ENCODE measurements at regions not wholly inside any gene's neighbourhood (a gene's known extent, or its start where the extent isn't known, plus 50 kb on each side); places are given as distances from the start of the nearest gene placed in this dataset.

GRCh38 chr5:15385553-15385952 lies 114.4 kb upstream of the FBXL7 start:
- Histone ChIP-seq H4K91ac (ENCODE audit: low read depth, low read length, poor library complexity) (no peak overlapping the region), H3K4me2 (ENCODE audit: insufficient read depth, low read length, poor library complexity, severe bottlenecking) (no peak overlapping the region), H3K79me1 (ENCODE audit: low read depth, low read length) (no peaks in the 10 kb centered on the region), H3K4me3 (ENCODE audit: low read length in 2 of 2) (no peak overlapping the region), H3K4me1 (ENCODE audit: control insufficient read depth in 2 of 2, insufficient read depth in 1 of 2, low read depth in 1 of 2, low read length in 2 of 2) (no peaks in the 10 kb centered on the region), H3K14ac (ENCODE audit: low read length) (no peak overlapping the region), H3K27ac (replicated peaks; ENCODE audit: low read length) (no peak overlapping the region), H3K27me3 (ENCODE audit: control insufficient read depth in 3 of 3, insufficient read depth in 3 of 3, low read depth in 1 of 3, low read length in 3 of 3) (no peaks in the 10 kb centered on the region), H2BK120ac (ENCODE audit: low read depth, low read length) (no peak overlapping the region), H2AK5ac (ENCODE audit: low read depth, low read length) (no peak overlapping the region), H3K9ac (ENCODE audit: low read depth, low read length, poor library complexity) (no peak overlapping the region), H2BK5ac (ENCODE audit: low read length) (no peak overlapping the region), H2BK12ac (ENCODE audit: low read length) (no peak overlapping the region), H3K4ac (ENCODE audit: low read length) (no peak overlapping the region), H4K8ac (ENCODE audit: low read depth, low read length) (no peak overlapping the region), H2BK15ac (ENCODE audit: low read length) (no peak overlapping the region), H3K36me3 (replicated peaks in 1 of 2; ENCODE audit: control insufficient read depth in 2 of 2, insufficient read depth in 2 of 2, low read length in 2 of 2) (no peaks in the 10 kb centered on the region), H3K9me3 (replicated peaks in 1 of 2; ENCODE audit: control insufficient read depth in 2 of 2, insufficient read depth in 1 of 2, low read depth in 1 of 2, low read length in 2 of 2) (no peaks in the 10 kb centered on the region), H3K23ac (ENCODE audit: low read depth, low read length, poor library complexity) (peak overlapping the region; percentile 8), H2AFZ (ENCODE audit: low read length) (no peak overlapping the region), H3K18ac (ENCODE audit: low read length) (no peak overlapping the region)
- no peak for DNase-seq (ENCODE audit: low spot score)
- no CpG with 5 or more reads among the region's 18 CpGs for WGBS, 2 donors (ENCODE audit: extremely low coverage in 2 of 2, insufficient read length in 2 of 2, insufficient replicate concordance in 1 of 2)

- DNase-seq (ENCODE audit: low spot score): no peak
- Histone ChIP-seq H3K9ac (ENCODE audit: low read depth, low read length, poor library complexity) (no peak overlapping the region), H3K27me3 (ENCODE audit: control insufficient read depth in 3 of 3, insufficient read depth in 3 of 3, low read depth in 1 of 3, low read length in 3 of 3) (no peaks in the 10 kb centered on the region), H4K91ac (ENCODE audit: low read depth, low read length, poor library complexity) (no peak overlapping the region), H2BK5ac (ENCODE audit: low read length) (no peak overlapping the region), H3K4ac (ENCODE audit: low read length) (no peak overlapping the region), H2AFZ (ENCODE audit: low read length) (no peak overlapping the region), H3K18ac (ENCODE audit: low read length) (no peak overlapping the region), H3K23ac (ENCODE audit: low read depth, low read length, poor library complexity) (no peak overlapping the region), H3K9me3 (replicated peaks in 1 of 2; ENCODE audit: control insufficient read depth in 2 of 2, insufficient read depth in 1 of 2, low read depth in 1 of 2, low read length in 2 of 2) (no peaks in the 10 kb centered on the region), H3K4me3 (ENCODE audit: low read length in 2 of 2) (no peak overlapping the region), H3K79me1 (ENCODE audit: low read depth, low read length) (no peaks in the 10 kb centered on the region), H3K27ac (replicated peaks; ENCODE audit: low read length) (no peak overlapping the region), H2AK5ac (ENCODE audit: low read depth, low read length) (no peak overlapping the region), H3K4me2 (ENCODE audit: insufficient read depth, low read length, poor library complexity, severe bottlenecking) (no peak overlapping the region), H3K4me1 (ENCODE audit: control insufficient read depth in 2 of 2, insufficient read depth in 1 of 2, low read depth in 1 of 2, low read length in 2 of 2) (no peaks in the 10 kb centered on the region), H4K8ac (ENCODE audit: low read depth, low read length) (no peak overlapping the region), H3K14ac (ENCODE audit: low read length) (no peak overlapping the region), H2BK120ac (ENCODE audit: low read depth, low read length) (no peak overlapping the region), H3K36me3 (replicated peaks in 1 of 2; ENCODE audit: control insufficient read depth in 2 of 2, insufficient read depth in 2 of 2, low read length in 2 of 2) (no peaks in the 10 kb centered on the region), H2BK15ac (ENCODE audit: low read length) (no peak overlapping the region), H2BK12ac (ENCODE audit: low read length) (no peak overlapping the region)
- no CpG with 5 or more reads among the region's 12 CpGs for WGBS, 2 donors (ENCODE audit: extremely low coverage in 2 of 2, insufficient read length in 2 of 2, insufficient replicate concordance in 1 of 2)
These were observed 114.9 kb upstream of the FBXL7 start for GRCh38 chr5:15385037-15385436.

GRCh38 chr5:15384581-15384980 lies 115.4 kb upstream of the FBXL7 start:
- H3K23ac ChIP-seq (ENCODE audit: low read depth, low read length, poor library complexity): no peak overlapping the region
- no peak overlapping the region for H2AFZ ChIP-seq (ENCODE audit: low read length)
- no CpG with 5 or more reads among the region's 16 CpGs for WGBS, 2 donors (ENCODE audit: extremely low coverage in 2 of 2, insufficient read length in 2 of 2, insufficient replicate concordance in 1 of 2)

GRCh38 chr5:15384176-15384575 lies 115.8 kb upstream of the FBXL7 start:
- DNase-seq (ENCODE audit: low spot score): no peak
- Histone ChIP-seq H3K79me1 (ENCODE audit: low read depth, low read length) (no peaks in the 10 kb centered on the region), H3K27ac (replicated peaks; ENCODE audit: low read length) (no peak overlapping the region), H2BK12ac (ENCODE audit: low read length) (no peak overlapping the region), H3K4ac (ENCODE audit: low read length) (no peak overlapping the region), H2BK5ac (ENCODE audit: low read length) (no peak overlapping the region), H2AK5ac (ENCODE audit: low read depth, low read length) (no peak overlapping the region), H2AFZ (ENCODE audit: low read length) (no peak overlapping the region), H3K9ac (ENCODE audit: low read depth, low read length, poor library complexity) (no peak overlapping the region), H3K4me3 (ENCODE audit: low read length in 2 of 2) (no peak overlapping the region), H4K91ac (ENCODE audit: low read depth, low read length, poor library complexity) (no peak overlapping the region), H4K8ac (ENCODE audit: low read depth, low read length) (no peak overlapping the region), H3K4me2 (ENCODE audit: insufficient read depth, low read length, poor library complexity, severe bottlenecking) (no peak overlapping the region), H3K14ac (ENCODE audit: low read length) (no peak overlapping the region), H3K9me3 (replicated peaks in 1 of 2; ENCODE audit: control insufficient read depth in 2 of 2, insufficient read depth in 1 of 2, low read depth in 1 of 2, low read length in 2 of 2) (no peaks in the 10 kb centered on the region), H3K4me1 (ENCODE audit: control insufficient read depth in 2 of 2, insufficient read depth in 1 of 2, low read depth in 1 of 2, low read length in 2 of 2) (no peaks in the 10 kb centered on the region), H2BK15ac (ENCODE audit: low read length) (no peak overlapping the region), H3K27me3 (ENCODE audit: control insufficient read depth in 3 of 3, insufficient read depth in 3 of 3, low read depth in 1 of 3, low read length in 3 of 3) (no peaks in the 10 kb centered on the region), H3K23ac (ENCODE audit: low read depth, low read length, poor library complexity) (no peak overlapping the region), H3K36me3 (replicated peaks in 1 of 2; ENCODE audit: control insufficient read depth in 2 of 2, insufficient read depth in 2 of 2, low read length in 2 of 2) (no peaks in the 10 kb centered on the region), H2BK120ac (ENCODE audit: low read depth, low read length) (no peak overlapping the region), H3K18ac (ENCODE audit: low read length) (peak overlapping the region; percentile 32)
- WGBS, 2 donors (ENCODE audit: extremely low coverage in 2 of 2, insufficient read length in 2 of 2, insufficient replicate concordance in 1 of 2): no CpG with 5 or more reads among the region's 9 CpGs

More at GRCh38 chr5:15384581-15384980, 115.4 kb upstream of the FBXL7 start:
- no peak overlapping the region for H2BK5ac ChIP-seq (ENCODE audit: low read length)
- no peak overlapping the region for H3K9ac ChIP-seq (ENCODE audit: low read depth, low read length, poor library complexity)
- H3K4me2 ChIP-seq (ENCODE audit: insufficient read depth, low read length, poor library complexity, severe bottlenecking): no peak overlapping the region
- H4K91ac ChIP-seq (ENCODE audit: low read depth, low read length, poor library complexity): no peak overlapping the region
- H3K36me3 ChIP-seq (replicated peaks in 1 of 2; ENCODE audit: control insufficient read depth in 2 of 2, insufficient read depth in 2 of 2, low read length in 2 of 2): no peaks in the 10 kb centered on the region
- peak overlapping the region; percentile 32 for H3K18ac ChIP-seq (ENCODE audit: low read length)
- no peak overlapping the region for H2AK5ac ChIP-seq (ENCODE audit: low read depth, low read length)
- H3K9me3 ChIP-seq (replicated peaks in 1 of 2; ENCODE audit: control insufficient read depth in 2 of 2, insufficient read depth in 1 of 2, low read depth in 1 of 2, low read length in 2 of 2): no peaks in the 10 kb centered on the region
- no peak overlapping the region for H2BK120ac ChIP-seq (ENCODE audit: low read depth, low read length)
- no peak overlapping the region for H3K4ac ChIP-seq (ENCODE audit: low read length)
- H3K4me1 ChIP-seq (ENCODE audit: control insufficient read depth in 2 of 2, insufficient read depth in 1 of 2, low read depth in 1 of 2, low read length in 2 of 2): no peaks in the 10 kb centered on the region
- H3K14ac ChIP-seq (ENCODE audit: low read length): no peak overlapping the region
- no peak overlapping the region for H2BK15ac ChIP-seq (ENCODE audit: low read length)
- no peak overlapping the region for H3K27ac ChIP-seq (replicated peaks; ENCODE audit: low read length)
- no peak overlapping the region for H4K8ac ChIP-seq (ENCODE audit: low read depth, low read length)
- no peak overlapping the region for H2BK12ac ChIP-seq (ENCODE audit: low read length)
- DNase-seq (ENCODE audit: low spot score): no peak
- H3K27me3 ChIP-seq (ENCODE audit: control insufficient read depth in 3 of 3, insufficient read depth in 3 of 3, low read depth in 1 of 3, low read length in 3 of 3): no peaks in the 10 kb centered on the region
- no peak overlapping the region for H3K4me3 ChIP-seq (ENCODE audit: low read length in 2 of 2)
- no peaks in the 10 kb centered on the region for H3K79me1 ChIP-seq (ENCODE audit: low read depth, low read length)

Data from neuronal stem cell (in vitro differentiated cells).